ENCODE measurements at regions not wholly inside any gene's neighbourhood (a gene's known extent, or its start where the extent isn't known, plus 50 kb on each side); places are given as distances from the start of the nearest gene placed in this dataset.
"Not testable (repeated sequence)": the region's sequence is repeated elsewhere in the genome, so short reads cannot be mapped to it uniquely, and the experiment has no call there.

- TF ChIP-seq EZH2phosphoT487 (IDR thresholded peaks at IDR 0.05; ENCODE audit: low read depth), result no peak
- TF ChIP-seq CTCF (IDR thresholded peaks at IDR 0.05; ENCODE audit: low read depth, low read length), result no peak
- Histone ChIP-seq H4K20me1 (ENCODE audit: insufficient read depth, low read length) (no peaks in the 10 kb centered on the region), H3K4me2 (ENCODE audit: low read length) (no peak overlapping the region), H3K27me3 (ENCODE audit: low read depth, low read length) (no peaks in the 10 kb centered on the region), H3K79me2 (ENCODE audit: low read length) (no peaks in the 10 kb centered on the region), H3K9ac (ENCODE audit: low read length) (no peak overlapping the region), H2AFZ (ENCODE audit: low read depth, low read length) (no peak overlapping the region), H3K4me3 (ENCODE audit: low read length) (no peak overlapping the region), H3K36me3 (replicated peaks; ENCODE audit: low read depth, low read length) (no peaks in the 10 kb centered on the region), H3K4me1 (ENCODE audit: low read length) (no peaks in the 10 kb centered on the region), H3K27ac (ENCODE audit: low read length) (no peak overlapping the region), H3K9me3 (ENCODE audit: insufficient read depth, low read length) (no peaks in the 10 kb centered on the region)
Measured at GRCh38 chr1:70586046-70586445, 175.0 kb downstream of the CTH start.

GRCh38 chr1:70587872-70588366, 176.9 kb downstream of the CTH start:
- H3K9ac ChIP-seq (ENCODE audit: low read length), result no peak overlapping the region
- no peaks in the 10 kb centered on the region for H3K9me3 ChIP-seq (ENCODE audit: insufficient read depth, low read length)
- H3K4me3 ChIP-seq (ENCODE audit: low read length), result no peak overlapping the region
- no peaks in the 10 kb centered on the region for H3K79me2 ChIP-seq (ENCODE audit: low read length)
- no peaks in the 10 kb centered on the region for H3K27me3 ChIP-seq (ENCODE audit: low read depth, low read length)
- no peaks in the 10 kb centered on the region for H4K20me1 ChIP-seq (ENCODE audit: insufficient read depth, low read length)
- no peaks in the 10 kb centered on the region for H3K4me1 ChIP-seq (ENCODE audit: low read length)
- TF ChIP-seq EZH2phosphoT487 (IDR thresholded peaks at IDR 0.05; ENCODE audit: low read depth) (no peak), CTCF (IDR thresholded peaks at IDR 0.05; ENCODE audit: low read depth, low read length) (no peak)
- H3K4me2 ChIP-seq (ENCODE audit: low read length), result no peak overlapping the region
- H3K36me3 ChIP-seq (replicated peaks; ENCODE audit: low read depth, low read length), result no peaks in the 10 kb centered on the region
- no peak overlapping the region for H2AFZ ChIP-seq (ENCODE audit: low read depth, low read length)
- H3K27ac ChIP-seq (ENCODE audit: low read length), result no peak overlapping the region

- not testable (repeated sequence) for H2AFZ ChIP-seq (ENCODE audit: low read depth, low read length); H3K27me3 ChIP-seq (ENCODE audit: low read depth, low read length); H3K9ac ChIP-seq (ENCODE audit: low read length); H3K79me2 ChIP-seq (ENCODE audit: low read length); H4K20me1 ChIP-seq (ENCODE audit: insufficient read depth, low read length); H3K36me3 ChIP-seq (replicated peaks; ENCODE audit: low read depth, low read length); H3K4me2 ChIP-seq (ENCODE audit: low read length); H3K4me3 ChIP-seq (ENCODE audit: low read length); H3K9me3 ChIP-seq (ENCODE audit: insufficient read depth, low read length); H3K27ac ChIP-seq (ENCODE audit: low read length); H3K4me1 ChIP-seq (ENCODE audit: low read length)
Measured at GRCh38 chr1:70593551-70593950, 182.5 kb downstream of the CTH start.

- no peaks in the 10 kb centered on the region for H3K36me3 ChIP-seq (replicated peaks; ENCODE audit: low read depth, low read length)
- no peaks in the 10 kb centered on the region for H3K4me1 ChIP-seq (ENCODE audit: low read length)
- no peaks in the 10 kb centered on the region for H3K79me2 ChIP-seq (ENCODE audit: low read length)
- no peak overlapping the region for H3K9ac ChIP-seq (ENCODE audit: low read length)
- no peak overlapping the region for H3K4me2 ChIP-seq (ENCODE audit: low read length)
- H3K27ac ChIP-seq (ENCODE audit: low read length), result no peak overlapping the region
- H3K9me3 ChIP-seq (ENCODE audit: insufficient read depth, low read length), result no peaks in the 10 kb centered on the region
- no peak overlapping the region for H2AFZ ChIP-seq (ENCODE audit: low read depth, low read length)
- no peak for TF ChIP-seq EZH2phosphoT487 (IDR thresholded peaks at IDR 0.05; ENCODE audit: low read depth)
- TF ChIP-seq CTCF (IDR thresholded peaks at IDR 0.05; ENCODE audit: low read depth, low read length), result no peak
- H3K4me3 ChIP-seq (ENCODE audit: low read length), result no peak overlapping the region
- no peaks in the 10 kb centered on the region for H4K20me1 ChIP-seq (ENCODE audit: insufficient read depth, low read length)
- no peaks in the 10 kb centered on the region for H3K27me3 ChIP-seq (ENCODE audit: low read depth, low read length)
Measured at GRCh38 chr1:70608815-70609214, 197.7 kb downstream of the CTH start.

GRCh38 chr1:70610164-70610563, 199.1 kb downstream of the CTH start:
- H3K27me3 ChIP-seq (ENCODE audit: low read depth, low read length); H3K36me3 ChIP-seq (replicated peaks; ENCODE audit: low read depth, low read length); H3K4me3 ChIP-seq (ENCODE audit: low read length); H3K9ac ChIP-seq (ENCODE audit: low read length); H3K9me3 ChIP-seq (ENCODE audit: insufficient read depth, low read length); H3K27ac ChIP-seq (ENCODE audit: low read length); H3K79me2 ChIP-seq (ENCODE audit: low read length); H3K4me1 ChIP-seq (ENCODE audit: low read length); H2AFZ ChIP-seq (ENCODE audit: low read depth, low read length); H4K20me1 ChIP-seq (ENCODE audit: insufficient read depth, low read length); H3K4me2 ChIP-seq (ENCODE audit: low read length): not testable (repeated sequence)
